PC-3 (cell line): ENCODE measurements at regions not wholly inside any gene's neighbourhood (a gene's known extent, or its start where the extent isn't known, plus 50 kb on each side); places are given as distances from the start of the nearest gene placed in this dataset.

Experiments used
- ATAC-seq: fragments of 200-7000 bp; cut with Tn5 transposase; 2 replicates; pipeline ENCODE4 v1.9.1; 2020; ENCODE audit warnings: mild to moderate bottlenecking, moderate library complexity
- BruUV-seq: library from RNA; stranded (reverse); fragments of 400-500 nt; replicated peaks from 2 replicates; lab custom pipeline; 2021; lab: Mats Ljungman, UMichigan
- CTCF ChIA-PET: fragments of 300-600 bp; sonication (Branson Sonifier 250); formaldehyde crosslinking; loops from one replicate; lab custom pipeline; 2022; ENCODE audit warnings: antibody characterized with exemption; lab: Charles Lee
- POLR2A ChIA-PET: fragments of 300-600 bp; sonication (Branson Sonifier 250); formaldehyde crosslinking; loops from one replicate; lab custom pipeline; 2022; ENCODE audit warnings: antibody characterized with exemption; ENCODE audit not compliant: unreplicated experiment; lab: Charles Lee
- DNase-seq: peaks from one replicate; pipeline ENCODE4 v3.0.0-alpha.2; 2015
- H2AFZ ChIP-seq: fragments of 300-600 bp; sonication (generic); 2 replicates; pipeline ENCODE4 v1.6.0; 2016; ENCODE audit warnings: antibody characterized with exemption, low read length
- H3F3A ChIP-seq: fragments of 300-600 bp; sonication (generic); one replicate; pipeline ENCODE4 v1.6.0; 2017; ENCODE audit warnings: antibody characterized with exemption, low read length, control low read depth, mild to moderate bottlenecking; ENCODE audit not compliant: unreplicated experiment
- H3K27ac ChIP-seq: fragments of 300-600 bp; sonication (generic); 2 replicates; pipeline ENCODE4 v1.5.1; 2016; ENCODE audit warnings: mild to moderate bottlenecking, low read length
- H3K27me3 ChIP-seq: fragments of 300-600 bp; sonication (generic); 2 replicates; pipeline ENCODE4 v1.6.1; 2016; ENCODE audit warnings: low read length, mixed read lengths
- H3K36me3 ChIP-seq: fragments of 300-600 bp; sonication (generic); 2 replicates; pipeline ENCODE4 v1.6.1; 2016; ENCODE audit warnings: low read depth, mixed run types, low read length, mixed read lengths
- H3K4me1 ChIP-seq: fragments of 300-600 bp; sonication (generic); 2 replicates; pipeline ENCODE4 v1.5.1; 2016; ENCODE audit warnings: low read length; ENCODE audit not compliant: insufficient read depth
- H3K4me2 ChIP-seq: fragments of 300-600 bp; sonication (generic); 2 replicates; pipeline ENCODE4 v1.6.0; 2016; ENCODE audit warnings: low read length
- H3K4me3 ChIP-seq: fragments of 300-600 bp; sonication (generic); 2 replicates; pipeline ENCODE4 v1.5.1; 2016; ENCODE audit warnings: mild to moderate bottlenecking, low read length, mixed read lengths
- H3K79me2 ChIP-seq: fragments of 300-600 bp; sonication (generic); 2 replicates; pipeline ENCODE4 v1.6.1; 2017; ENCODE audit warnings: low read length, mixed read lengths
- H3K9ac ChIP-seq: fragments of 300-600 bp; sonication (generic); 2 replicates; pipeline ENCODE4 v1.6.0; 2016; ENCODE audit warnings: mild to moderate bottlenecking, low read length
- H3K9me2 ChIP-seq: fragments of 300-600 bp; sonication (generic); replicated peaks from 2 replicates; pipeline ENCODE4 v1.6.1; 2016; ENCODE audit warnings: mixed run types, low read length, mixed read lengths
- H3K9me3 ChIP-seq: fragments of 300-600 bp; sonication (generic); 2 replicates; pipeline ENCODE4 v1.6.1; 2016; ENCODE audit warnings: low read length, mixed read lengths
- H4K20me1 ChIP-seq: fragments of 300-600 bp; sonication (generic); 2 replicates; pipeline ENCODE4 v1.6.1; 2016; ENCODE audit warnings: low read length, mixed read lengths
- CTCF ChIP-seq: fragments of 300-600 bp; sonication (generic); conservative IDR thresholded peaks from 2 replicates; pipeline ENCODE4 v1.5.1; 2017; ENCODE audit warnings: antibody characterized with exemption, low read depth, mild to moderate bottlenecking, low read length
- EZH2 ChIP-seq: fragments of 300-600 bp; sonication (generic); IDR thresholded peaks from one replicate; pipeline ENCODE4 v1.6.1; 2017; ENCODE audit warnings: antibody characterized with exemption, mild to moderate bottlenecking, low read length; ENCODE audit not compliant: unreplicated experiment
- EZH2phosphoT487 ChIP-seq: fragments of 300-600 bp; sonication (generic); IDR thresholded peaks from 2 replicates; pipeline ENCODE4 v1.6.1; 2018; ENCODE audit warnings: mild to moderate bottlenecking, antibody characterized with exemption, low read length, borderline replicate concordance
- intact Hi-C: fragments of 100-400 bp; cut with micrococcal nuclease; formaldehyde crosslinking; loops from 2 replicates; pipeline ENCODE4 v1.9.0; 2023

GRCh38 chr7:118325450-118325808 lies 100.9 kb downstream of the ANKRD7 start:
- Histone ChIP-seq H4K20me1 (no peaks in the 10 kb centered on the region), H3K79me2 (no peaks in the 10 kb centered on the region), H3K27ac (no peak overlapping the region), H3K9me3 (no peaks in the 10 kb centered on the region), H3K4me2 (no peak overlapping the region), H3F3A (no peaks in the 10 kb centered on the region), H2AFZ (no peak overlapping the region), H3K27me3 (no peaks in the 10 kb centered on the region), H3K4me1 (no peaks in the 10 kb centered on the region), H3K4me3 (no peak overlapping the region), H3K9ac (no peak overlapping the region), H3K9me2 (no peaks in the 10 kb centered on the region), H3K36me3 (no peaks in the 10 kb centered on the region)
- intact Hi-C loops: no loop called here
- ATAC-seq: no peak
- no TSS peak for BruUV-seq
- DNase-seq: no peak
- ChIA-PET CTCF (no interaction called here), POLR2A (no interaction called here)
- no peak for TF ChIP-seq EZH2
- TF ChIP-seq CTCF: no peak
- no peak for TF ChIP-seq EZH2phosphoT487

- Histone ChIP-seq H2AFZ (no peak overlapping the region), H3K4me2 (no peak overlapping the region), H3K9ac (no peak overlapping the region), H3K36me3 (no peaks in the 10 kb centered on the region), H3K27ac (no peak overlapping the region), H3F3A (no peaks in the 10 kb centered on the region), H3K79me2 (no peaks in the 10 kb centered on the region), H3K27me3 (no peaks in the 10 kb centered on the region), H3K9me2 (no peaks in the 10 kb centered on the region), H3K9me3 (no peaks in the 10 kb centered on the region), H3K4me3 (no peak overlapping the region), H3K4me1 (no peaks in the 10 kb centered on the region), H4K20me1 (no peaks in the 10 kb centered on the region)
- ATAC-seq (no peak), DNase-seq (no peak)
- TF ChIP-seq EZH2phosphoT487 (no peak), CTCF (no peak), EZH2 (no peak)
- no TSS peak for BruUV-seq
- ChIA-PET POLR2A (no interaction called here), CTCF (no interaction called here)
- intact Hi-C loops: no loop called here
Measured at GRCh38 chr7:118327174-118327573, 102.7 kb downstream of the ANKRD7 start.

- TF ChIP-seq CTCF (no peak), EZH2phosphoT487 (no peak), EZH2 (no peak)
- DNase-seq: no peak
- CTCF ChIA-PET: no interaction called here
- Histone ChIP-seq H4K20me1 (no peaks in the 10 kb centered on the region), H3F3A (no peaks in the 10 kb centered on the region), H3K4me3 (no peak overlapping the region), H3K9ac (no peak overlapping the region), H3K27me3 (no peaks in the 10 kb centered on the region), H2AFZ (no peak overlapping the region), H3K4me1 (no peaks in the 10 kb centered on the region), H3K36me3 (no peaks in the 10 kb centered on the region), H3K79me2 (no peaks in the 10 kb centered on the region), H3K9me2 (no peaks in the 10 kb centered on the region), H3K9me3 (no peaks in the 10 kb centered on the region), H3K27ac (no peak overlapping the region), H3K4me2 (no peak overlapping the region)
- ATAC-seq: no peak
- intact Hi-C loops: no loop called here
- POLR2A ChIA-PET: no interaction called here
- BruUV-seq: no TSS peak
Measured at GRCh38 chr7:118328505-118329211, 104.2 kb downstream of the ANKRD7 start.
